HG03460 (cell line): ENCODE measurements at regions not wholly inside any gene's neighbourhood (a gene's known extent, or its start where the extent isn't known, plus 50 kb on each side); places are given as distances from the start of the nearest gene placed in this dataset.
"Not testable (repeated sequence)": the region's sequence is repeated elsewhere in the genome, so short reads cannot be mapped to it uniquely, and the experiment has no call there.

Experiments used
- ATAC-seq: cut with Tn5 transposase; IDR thresholded peaks from one replicate; pipeline ENCODE4 v1.9.1; 2021; ENCODE audit not compliant: unreplicated experiment

DNA sequence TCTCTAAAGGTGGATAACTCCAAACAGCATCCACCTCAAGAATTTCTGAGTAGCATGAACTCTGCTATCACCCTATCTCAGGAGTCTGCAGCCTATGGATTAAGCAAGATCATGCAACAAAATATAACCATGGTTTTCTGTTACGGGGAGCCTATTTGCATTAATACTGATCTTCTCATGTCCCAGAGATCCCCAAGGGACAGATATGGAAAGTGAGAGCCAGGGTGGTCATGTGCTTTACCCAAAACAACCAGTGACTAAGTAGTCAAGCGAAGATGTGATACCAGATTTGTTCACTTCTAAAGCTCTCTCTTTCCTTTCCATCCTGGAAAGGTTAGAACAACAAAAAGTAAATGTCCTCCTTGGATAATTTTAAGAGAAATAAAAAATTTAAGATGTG, 125.1 kb downstream of the PRRX1 start:
- ATAC-seq, result no peak

DNA sequence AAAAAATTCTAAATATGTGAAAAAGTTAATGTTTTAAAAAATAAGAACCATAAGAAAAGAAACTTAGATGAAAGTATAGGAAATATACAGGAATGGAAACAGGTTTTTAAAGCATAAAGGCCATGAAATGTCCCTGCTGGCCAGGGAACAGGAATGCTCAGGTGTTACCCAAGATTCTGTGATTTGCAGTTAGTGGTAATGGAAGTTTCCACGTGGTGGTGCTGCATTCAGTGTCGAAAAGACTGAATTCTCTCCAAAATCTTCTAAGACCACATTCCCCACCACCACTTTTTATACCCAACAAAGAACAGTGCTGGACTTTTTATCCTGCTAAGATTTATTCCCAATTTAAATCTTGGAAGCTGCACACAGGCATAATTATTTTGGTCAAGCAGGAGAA, 126.2 kb downstream of the PRRX1 start:
- no peak for ATAC-seq

DNA sequence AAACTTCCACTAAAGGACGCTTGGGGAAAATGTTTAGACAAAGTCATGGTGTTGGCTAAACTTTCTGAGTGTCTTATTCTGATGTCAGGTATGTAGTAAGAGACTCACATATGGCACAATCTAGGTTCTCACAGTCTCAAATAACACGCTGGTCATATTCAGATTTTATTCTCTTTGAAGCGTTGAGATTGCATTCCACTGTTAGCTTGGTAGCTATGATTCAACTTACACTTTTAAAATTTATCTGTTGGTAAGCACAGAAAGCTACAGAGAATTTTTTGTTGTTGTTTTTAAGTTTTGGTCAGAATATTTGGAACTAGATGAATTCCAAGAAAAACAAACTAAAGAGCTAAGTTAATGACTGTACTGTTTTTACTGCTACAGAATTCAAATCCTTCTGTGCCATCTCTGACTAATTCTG, 126.7 kb downstream of the PRRX1 start:
- ATAC-seq, result no peak

DNA sequence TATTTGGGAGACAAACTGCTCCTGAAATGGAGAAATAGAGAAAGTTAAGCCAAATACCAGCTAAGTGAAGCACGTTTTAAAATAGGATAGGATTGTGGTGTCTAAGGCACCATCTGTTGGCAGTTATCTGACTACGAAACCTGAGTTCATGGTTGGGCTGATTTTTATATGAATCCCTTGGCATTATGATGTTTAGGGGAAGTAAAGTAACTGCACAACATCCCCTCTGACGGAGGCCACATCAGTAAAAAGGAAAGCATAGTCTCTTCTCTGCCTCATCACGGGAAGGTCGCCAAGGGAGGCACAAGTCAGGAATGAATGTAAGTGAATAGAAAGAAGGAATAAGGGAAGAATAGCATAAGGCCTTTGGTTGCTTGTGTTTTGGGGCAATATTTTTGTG, 128.0 kb downstream of the PRRX1 start:
- ATAC-seq, result no peak

DNA sequence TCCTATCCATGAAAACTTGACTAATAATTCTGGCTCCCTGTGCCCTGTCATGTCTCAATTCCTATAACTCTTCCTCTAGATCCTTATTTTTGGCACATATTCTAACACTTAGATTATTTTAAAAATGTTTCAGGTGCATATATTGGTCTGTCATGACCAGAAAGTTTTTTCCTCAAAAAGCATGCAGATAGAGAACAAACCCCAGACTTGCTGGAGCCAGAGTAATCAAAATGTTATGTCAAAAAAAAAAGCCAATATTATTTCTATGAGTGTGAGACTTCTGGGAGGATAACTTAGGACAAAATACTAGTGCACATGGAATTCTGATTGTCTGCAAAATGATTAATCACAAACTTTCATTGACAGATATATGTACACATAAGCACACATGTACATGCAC, 135.1 kb upstream of the MROH9 start:
- ATAC-seq, result no peak

DNA sequence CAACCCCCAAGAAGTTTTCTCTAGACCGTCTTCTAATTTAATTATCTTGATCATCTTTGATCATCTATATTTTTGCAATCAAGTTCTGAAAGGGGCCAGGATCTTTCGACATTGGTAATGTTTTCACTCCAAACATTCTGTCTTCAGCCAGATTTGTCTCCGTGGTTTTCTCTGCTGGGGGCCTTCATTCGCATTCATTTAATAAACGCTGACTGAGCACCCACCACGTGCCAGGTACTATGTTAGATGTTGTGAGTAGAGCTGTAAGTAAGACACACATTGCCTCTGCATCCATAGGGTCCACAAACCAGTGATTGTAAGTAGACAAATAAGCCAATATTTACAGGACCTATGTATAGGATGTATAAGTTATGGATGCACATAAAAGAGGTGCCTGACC, 134.5 kb upstream of the MROH9 start:
- no peak for ATAC-seq

DNA sequence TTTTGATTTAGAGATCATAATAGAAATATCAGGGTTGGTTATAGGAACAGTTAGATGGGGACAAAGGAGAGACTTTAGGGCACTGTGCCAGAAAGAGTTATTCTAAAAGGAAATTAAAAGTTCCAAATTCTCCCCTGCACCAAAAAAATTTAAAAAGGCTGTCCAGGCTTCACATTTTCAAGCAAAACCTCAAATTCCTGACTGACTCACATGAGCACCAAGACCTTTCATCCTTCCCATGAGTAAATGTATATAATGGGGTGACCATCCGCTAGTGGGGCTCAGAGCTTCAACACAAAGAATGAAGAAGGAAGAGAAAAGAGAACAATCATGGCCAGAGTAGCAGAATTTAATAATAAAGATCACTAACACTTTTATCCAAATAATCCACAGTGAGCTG, 131.6 kb upstream of the MROH9 start:
- ATAC-seq, result no peak

DNA sequence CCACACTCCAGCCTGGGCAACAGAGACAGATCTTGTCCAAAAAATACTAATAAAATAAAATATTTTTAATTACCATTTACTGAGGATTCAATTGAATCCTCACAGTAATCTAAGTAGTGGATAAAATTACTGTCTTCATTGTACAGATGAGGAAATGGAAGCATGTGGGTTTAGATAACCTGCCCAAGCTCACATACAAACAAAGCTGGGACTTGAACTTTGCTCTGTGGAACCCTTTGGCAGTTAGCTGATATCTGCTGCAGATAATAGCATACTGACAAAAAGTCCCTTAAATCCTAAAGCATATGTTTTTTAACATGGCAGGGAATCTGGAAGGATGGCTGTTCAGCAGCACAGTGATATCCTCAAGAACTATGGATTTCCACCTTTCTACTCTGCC, 130.9 kb upstream of the MROH9 start:
- no peak for ATAC-seq

DNA sequence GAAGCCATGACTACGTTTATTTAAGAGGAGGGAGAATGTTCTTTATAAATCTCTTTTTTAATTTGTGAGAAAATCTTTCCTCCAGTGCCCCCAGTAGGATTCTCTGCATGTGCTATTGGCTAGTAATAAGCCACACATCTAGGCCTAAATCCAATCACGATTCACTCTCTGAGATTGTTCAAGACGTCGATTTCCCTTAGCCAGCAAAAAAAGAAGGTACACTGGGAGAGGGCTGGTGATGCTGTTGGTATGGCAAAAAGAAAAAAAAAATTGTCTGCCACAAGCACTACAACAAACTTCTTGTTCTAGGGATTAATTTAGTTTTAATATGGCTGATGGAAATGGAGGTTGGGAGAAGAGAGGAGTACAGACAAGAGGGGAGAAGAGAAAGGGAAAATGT, 130.5 kb upstream of the MROH9 start:
- no peak for ATAC-seq

DNA sequence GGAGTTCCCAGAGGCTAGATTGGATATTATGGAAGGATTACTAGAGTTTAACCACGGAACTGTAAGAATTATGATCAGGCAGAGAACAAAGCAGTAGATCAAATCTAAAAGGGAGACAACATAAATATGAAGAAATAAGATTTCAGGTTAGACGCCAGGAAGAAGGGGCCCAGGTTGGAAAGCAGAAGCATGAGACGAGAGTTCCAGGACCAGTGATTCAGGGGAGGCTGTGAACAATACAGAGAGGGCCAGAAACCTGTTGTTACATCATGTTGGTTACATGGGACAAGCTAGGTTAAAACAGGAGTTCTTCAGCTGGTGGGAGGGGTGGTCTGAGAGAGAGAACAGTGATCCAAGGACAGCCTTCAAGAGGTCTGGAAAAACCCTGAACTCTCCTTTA, 128.4 kb upstream of the MROH9 start:
- ATAC-seq, result no peak

DNA sequence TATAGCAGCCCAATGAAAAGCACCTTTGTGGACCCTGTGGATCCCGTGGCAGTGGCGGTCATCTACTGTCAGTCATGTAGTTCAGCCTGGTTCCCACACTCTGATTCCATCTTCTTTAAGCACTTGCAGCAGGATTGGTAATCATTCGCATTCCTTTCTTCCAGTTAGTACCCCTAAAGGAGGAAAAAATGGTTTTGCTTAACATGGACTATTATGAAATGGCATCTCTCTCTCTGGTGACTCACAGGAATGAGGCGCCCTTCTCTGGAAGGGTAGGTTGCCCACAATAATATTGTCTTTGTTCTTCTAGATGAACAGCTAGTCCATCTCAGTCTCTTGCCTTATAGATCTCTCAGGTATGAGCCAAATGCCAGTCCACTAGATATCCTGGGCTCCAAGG, 127.9 kb upstream of the MROH9 start:
- ATAC-seq, result no peak

DNA sequence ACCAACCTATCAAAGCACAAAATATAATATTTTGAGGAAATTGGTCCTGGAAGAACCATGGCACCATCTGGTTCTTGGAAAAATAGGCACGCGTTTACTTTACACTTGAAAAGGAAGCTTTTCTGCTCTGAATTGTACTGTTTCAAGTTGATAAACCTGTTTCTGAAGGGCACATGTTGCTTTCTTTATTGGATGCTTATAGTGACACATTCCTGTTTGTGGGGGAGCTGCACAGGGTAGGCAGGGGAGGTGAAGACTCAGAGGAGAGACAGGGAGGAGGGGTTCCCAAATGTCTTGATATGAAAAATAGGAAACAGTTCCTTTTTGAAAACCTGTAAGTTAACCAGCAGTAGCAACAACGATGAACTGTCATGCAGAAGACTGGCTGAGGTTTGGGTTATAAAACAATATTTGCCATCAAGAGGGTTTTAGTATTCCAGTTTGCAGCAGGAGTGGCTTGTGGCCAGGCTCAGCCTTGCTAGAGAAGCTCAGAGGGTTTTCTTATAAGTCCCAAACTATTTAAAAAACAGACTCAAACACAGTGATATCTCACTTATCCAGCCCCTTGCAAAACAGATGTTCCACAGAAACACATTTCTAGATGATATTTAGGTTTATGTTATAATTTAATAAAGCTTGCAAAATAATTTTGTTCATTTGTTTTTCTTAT, 127.0 kb upstream of the MROH9 start:
- no peak for ATAC-seq

DNA sequence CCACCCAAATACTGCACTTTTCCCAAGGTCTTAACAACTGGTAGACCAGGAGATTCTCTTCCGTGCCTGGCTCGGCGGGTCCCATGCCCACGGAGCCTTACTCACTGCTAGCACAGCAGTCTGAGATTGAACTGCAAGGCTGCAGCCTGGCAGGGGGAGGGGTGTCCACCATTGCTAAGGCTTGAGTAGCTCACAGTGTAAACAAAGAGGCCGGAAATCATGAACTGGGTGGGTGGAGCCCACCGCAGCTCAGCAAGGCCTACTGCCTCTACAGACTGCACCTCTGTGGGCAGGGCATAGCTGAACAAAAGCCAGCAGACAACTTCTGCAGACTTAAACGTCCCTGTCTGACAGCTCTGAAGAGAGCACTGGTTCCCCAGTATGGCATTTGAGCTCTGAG, 124.3 kb upstream of the MROH9 start:
- not testable (repeated sequence) for ATAC-seq

DNA sequence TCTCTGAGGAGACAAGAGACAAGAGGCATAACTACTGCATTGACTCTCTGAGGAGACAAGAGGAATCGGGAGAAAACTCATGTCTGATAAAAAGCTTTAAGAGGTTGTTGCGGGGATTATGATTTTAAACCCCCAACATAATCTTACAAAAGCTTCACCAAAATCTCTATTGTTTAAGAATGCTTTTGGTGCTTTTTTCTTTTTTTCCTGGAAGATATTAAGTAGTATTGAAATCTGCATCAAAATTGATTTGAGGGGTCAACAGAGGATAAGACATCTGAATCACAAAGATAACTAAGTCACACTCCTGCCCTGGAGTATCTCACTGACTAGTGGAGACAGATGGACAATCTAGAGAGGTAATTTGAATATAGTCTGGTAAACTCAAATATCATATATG, 115.6 kb upstream of the MROH9 start:
- no peak for ATAC-seq

DNA sequence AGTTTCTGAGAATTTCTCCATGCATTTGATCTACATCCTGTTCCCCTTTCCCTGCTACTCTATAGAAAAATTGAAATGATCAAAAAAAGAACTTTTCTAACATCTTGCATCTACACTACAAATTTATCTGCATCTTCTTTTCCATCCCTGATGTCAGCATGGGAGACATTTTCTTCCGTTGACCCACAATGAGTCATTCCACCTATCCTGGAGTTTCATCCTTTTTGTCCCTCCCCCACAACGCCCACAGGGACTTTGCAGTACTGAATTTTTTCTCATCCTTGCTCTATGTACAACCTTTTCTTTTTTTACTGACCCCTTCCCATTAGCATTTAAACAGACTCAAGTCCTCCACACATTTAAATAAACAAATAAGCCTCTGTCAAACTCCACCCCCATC, 112.2 kb upstream of the MROH9 start:
- ATAC-seq, result no peak

DNA sequence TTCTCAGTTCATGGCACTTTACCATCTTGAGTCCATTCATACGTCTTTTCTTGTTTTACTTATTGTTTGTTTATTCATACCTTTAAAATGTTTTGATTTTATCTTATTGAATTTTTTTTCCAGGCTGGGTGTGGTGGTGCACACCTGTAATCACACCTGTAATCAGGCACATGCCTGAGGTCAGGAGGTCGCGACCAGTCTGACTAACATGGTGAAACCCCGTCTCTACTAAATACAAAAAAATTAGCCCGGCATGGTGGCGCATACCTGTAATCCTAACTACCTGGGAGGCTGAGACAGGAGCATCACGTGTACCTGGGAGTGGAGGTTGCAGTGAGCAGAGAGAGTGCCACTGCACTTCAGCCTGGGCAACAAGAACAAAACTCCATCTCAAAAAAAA, 104.1 kb upstream of the MROH9 start:
- ATAC-seq, result no peak

DNA sequence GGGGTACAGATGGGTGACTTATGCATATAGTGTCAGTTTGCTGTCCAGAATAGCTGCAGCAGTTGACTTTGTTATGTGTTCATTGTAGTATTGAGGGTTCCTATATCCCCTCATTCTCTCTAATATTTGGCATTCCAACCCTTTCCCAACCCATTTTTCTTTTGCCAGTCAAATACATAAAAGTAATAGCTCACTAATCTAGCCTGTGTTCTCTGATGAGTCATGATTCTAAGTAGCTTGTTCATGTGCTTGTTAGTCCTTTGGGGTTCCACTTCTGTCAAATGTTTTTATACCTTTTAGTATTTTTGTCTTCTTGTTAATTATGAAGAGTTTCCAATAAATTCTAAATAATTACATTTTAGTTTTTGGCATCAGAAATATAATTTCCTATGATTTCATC, 99.2 kb upstream of the MROH9 start:
- no peak for ATAC-seq

DNA sequence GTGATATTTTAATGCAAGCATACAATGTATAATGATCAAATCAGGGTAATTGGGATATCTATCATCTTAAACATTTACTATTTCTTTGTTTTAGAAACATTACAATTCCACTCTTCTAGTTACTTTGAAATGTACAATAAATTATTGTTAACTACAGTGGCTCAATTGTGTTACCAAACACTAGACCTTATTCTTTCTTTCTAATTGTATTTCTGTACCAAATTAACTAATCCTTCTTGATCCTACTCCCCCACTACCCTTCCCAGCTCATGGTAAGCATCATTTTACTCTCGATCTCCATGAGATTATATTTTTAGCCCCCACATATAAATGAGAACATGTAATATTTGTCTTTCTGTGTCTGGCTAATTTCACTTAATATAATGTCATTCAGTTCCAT, 95.0 kb upstream of the MROH9 start:
- ATAC-seq, result no peak

DNA sequence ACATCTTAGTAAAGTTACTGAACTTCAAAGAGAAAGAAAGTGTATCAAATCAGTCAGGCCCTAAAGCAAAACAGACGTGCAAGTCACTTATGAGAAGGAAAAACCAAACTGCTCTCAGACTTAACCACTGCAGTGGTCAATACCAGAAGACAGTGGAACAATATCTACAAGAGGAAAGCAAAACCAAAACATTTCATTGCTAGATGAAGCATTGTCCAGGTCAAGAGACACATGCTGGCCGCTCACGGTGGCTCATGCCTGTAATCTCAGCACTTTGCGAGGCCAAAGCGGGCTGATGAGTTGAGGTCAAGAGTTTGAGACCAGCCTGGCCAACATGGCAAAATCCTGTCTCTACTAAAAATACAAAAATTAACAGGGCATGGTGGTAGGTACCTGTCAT, 82.0 kb upstream of the MROH9 start:
- ATAC-seq, result no peak

DNA sequence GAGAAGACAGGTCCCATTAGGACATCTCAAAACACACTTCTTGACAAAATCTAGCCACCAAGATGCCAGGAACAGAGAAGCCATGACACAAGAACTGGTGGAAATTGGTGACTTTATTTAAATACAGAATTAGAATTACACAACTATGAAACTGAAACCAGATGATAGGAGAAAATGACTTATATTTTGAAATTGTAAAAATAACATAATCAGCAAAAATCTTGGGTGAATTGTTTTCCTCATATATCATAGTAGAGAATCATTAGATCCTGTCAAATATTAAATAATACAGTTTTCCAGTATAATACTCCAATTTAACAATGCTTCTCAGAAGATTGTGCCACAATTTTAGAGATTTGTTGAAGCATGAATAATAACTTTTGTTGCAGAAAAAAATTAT, 81.5 kb upstream of the MROH9 start:
- ATAC-seq, result no peak

DNA sequence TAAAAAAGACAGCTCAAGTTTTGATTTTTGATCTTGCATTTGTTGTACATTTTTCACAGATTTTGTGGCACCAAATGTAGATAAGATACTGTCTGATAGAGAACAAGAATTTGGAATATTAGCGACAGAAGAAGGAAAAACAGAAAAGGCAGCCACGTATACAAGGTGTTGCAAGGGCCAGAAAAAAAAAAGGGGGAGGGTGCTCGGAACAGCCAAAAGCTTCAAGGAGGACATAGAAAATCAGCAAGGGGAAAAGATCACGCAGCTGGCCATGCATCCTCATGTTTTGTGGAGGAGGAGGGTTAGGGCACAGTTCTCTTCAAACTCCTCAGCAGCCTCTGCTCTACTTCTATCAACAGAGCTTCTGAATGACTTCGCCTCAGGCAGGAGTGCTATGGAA, 80.7 kb upstream of the MROH9 start:
- no peak for ATAC-seq

DNA sequence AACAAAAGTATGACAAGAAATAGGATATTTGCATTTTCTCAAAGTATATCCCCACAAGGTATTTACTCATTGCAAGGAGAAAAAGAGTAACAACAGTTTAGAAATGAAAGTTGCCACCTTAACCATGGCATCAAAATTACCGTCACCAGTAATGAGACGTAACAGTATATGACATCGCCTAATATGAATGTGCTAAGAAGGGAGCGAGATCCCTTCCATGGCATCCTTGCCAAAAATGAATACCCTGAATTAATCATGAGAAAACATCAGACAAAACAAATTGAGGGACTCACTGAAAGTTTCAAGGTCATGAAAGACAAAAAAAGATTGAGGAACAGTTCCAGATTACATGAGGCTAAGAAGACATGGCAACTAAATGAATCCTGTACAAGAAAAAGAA, 78.9 kb upstream of the MROH9 start:
- ATAC-seq, result no peak

DNA sequence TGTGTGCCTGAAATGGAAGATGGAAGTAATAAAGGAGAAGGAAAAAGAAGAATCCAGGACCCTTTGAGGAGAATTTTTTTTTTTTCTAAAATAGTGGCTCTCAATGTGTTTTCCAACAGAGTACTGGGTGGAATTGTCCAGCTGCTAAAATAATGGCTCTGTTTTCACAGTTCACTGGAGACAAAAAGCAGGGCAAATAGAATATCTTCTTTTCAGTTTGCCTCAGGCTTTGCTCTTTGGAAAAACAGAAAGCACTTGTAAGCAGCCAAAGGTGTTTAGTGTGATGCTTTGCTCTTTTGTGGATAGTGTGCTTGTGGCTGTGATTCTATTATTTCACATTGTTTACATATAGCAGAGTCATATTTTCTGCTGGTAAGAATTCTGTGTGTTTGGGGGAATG, 77.4 kb upstream of the MROH9 start:
- no peak for ATAC-seq

DNA sequence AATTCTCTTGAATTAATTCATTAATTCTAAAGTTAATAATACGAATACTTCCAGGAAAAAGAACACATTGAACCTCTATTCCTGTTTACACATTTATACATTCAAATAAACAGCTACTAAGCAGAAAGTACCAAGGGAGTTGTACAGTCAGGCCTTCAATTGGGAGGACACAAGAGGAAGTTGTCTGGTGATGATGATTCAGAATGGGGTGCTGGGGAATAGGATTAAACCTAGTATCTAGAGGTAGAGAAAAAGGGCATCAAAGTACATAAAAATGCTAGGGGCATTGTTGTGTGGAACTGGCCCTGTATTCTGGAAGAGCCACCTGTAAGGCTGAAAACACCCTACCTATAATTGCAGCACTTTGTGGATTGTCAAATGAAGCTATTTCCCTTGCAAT, 71.7 kb upstream of the MROH9 start:
- ATAC-seq, result no peak
